ENCODE measurements at regions not wholly inside any gene's neighbourhood (a gene's known extent, or its start where the extent isn't known, plus 50 kb on each side); places are given as distances from the start of the nearest gene placed in this dataset.

- TF ChIP-seq GATA3 (IDR thresholded peaks at IDR 0.05; ENCODE audit: low read depth, low read length) (no peak), GATA2 (IDR thresholded peaks at IDR 0.05; ENCODE audit: low read depth, low read length) (no peak)
Observed at GRCh38 chr3:95280711-95281352, 1218.0 kb downstream of the NSUN3 start.
